ENCODE measurements at regions not wholly inside any gene's neighbourhood (a gene's known extent, or its start where the extent isn't known, plus 50 kb on each side); places are given as distances from the start of the nearest gene placed in this dataset.
"Not testable (repeated sequence)": the region's sequence is repeated elsewhere in the genome, so short reads cannot be mapped to it uniquely, and the experiment has no call there.

DNA sequence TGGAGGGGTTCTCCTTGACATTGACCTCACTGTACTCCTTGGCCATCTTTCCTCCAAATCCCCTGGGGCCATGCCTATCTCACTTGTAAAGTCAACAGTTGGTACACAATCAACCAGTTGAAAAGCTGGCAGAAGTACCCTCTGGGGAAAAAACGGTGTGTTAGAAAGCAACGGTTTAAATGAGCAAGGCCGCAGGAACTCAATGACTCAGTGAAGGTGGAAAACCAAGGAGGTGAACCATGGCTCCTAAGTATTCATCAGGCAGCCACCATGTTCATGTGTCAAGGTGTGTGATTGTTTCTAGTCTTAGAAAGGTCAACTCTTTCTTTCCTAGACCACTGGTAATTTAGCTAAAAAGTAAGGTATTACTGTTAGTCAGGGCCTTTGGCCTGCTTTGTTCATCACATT is 130.9 kb upstream of the SATB1 start:
- H3K36me3 Mint-ChIP-seq (ENCODE audit: insufficient read depth, unreplicated experiment): no peaks in the 10 kb centered on the region
- no peak overlapping the region for H3K4me3 Mint-ChIP-seq (ENCODE audit: unreplicated experiment)
- peaks cover 18% of the 10 kb centered on the region for H3K27me3 Mint-ChIP-seq (ENCODE audit: insufficient read depth, unreplicated experiment)
- H3K4me1 Mint-ChIP-seq (ENCODE audit: insufficient read depth, unreplicated experiment): no peaks in the 10 kb centered on the region
- POLR2A ChIA-PET: no interaction called here
- no peaks in the 10 kb centered on the region for H3K9me3 Mint-ChIP-seq (ENCODE audit: unreplicated experiment)
- no peak overlapping the region for H3K27ac Mint-ChIP-seq (ENCODE audit: low read depth, unreplicated experiment)
- TF ChIP-seq, protein P1, sequence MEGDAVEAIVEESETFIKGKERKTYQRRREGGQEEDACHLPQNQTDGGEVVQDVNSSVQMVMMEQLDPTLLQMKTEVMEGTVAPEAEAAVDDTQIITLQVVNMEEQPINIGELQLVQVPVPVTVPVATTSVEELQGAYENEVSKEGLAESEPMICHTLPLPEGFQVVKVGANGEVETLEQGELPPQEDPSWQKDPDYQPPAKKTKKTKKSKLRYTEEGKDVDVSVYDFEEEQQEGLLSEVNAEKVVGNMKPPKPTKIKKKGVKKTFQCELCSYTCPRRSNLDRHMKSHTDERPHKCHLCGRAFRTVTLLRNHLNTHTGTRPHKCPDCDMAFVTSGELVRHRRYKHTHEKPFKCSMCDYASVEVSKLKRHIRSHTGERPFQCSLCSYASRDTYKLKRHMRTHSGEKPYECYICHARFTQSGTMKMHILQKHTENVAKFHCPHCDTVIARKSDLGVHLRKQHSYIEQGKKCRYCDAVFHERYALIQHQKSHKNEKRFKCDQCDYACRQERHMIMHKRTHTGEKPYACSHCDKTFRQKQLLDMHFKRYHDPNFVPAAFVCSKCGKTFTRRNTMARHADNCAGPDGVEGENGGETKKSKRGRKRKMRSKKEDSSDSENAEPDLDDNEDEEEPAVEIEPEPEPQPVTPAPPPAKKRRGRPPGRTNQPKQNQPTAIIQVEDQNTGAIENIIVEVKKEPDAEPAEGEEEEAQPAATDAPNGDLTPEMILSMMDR (IDR thresholded peaks at IDR 0.05; ENCODE audit: unreplicated experiment): no peak
- intact Hi-C loops (cut with micrococcal nuclease): loop anchor here (5.0 kb wide), 2 partner anchors 291 to 664 kb away; no protein-coding TSS in a partner anchor
- CTCF ChIA-PET: interaction anchor here (1.0 to 2.5 kb wide), 2 partner anchors 202 to 432 kb away, joined by 3 to 8 read pairs; no protein-coding TSS in a partner anchor
- DNase-seq (ENCODE audit: unreplicated experiment): peak; percentile 6
- BruUV-seq (replicated peaks): no TSS peak

GRCh38 chr3:18552579-18553105 is 127.5 kb upstream of the SATB1 start:
- H3K4me1 Mint-ChIP-seq (ENCODE audit: insufficient read depth, unreplicated experiment); intact Hi-C loops (cut with micrococcal nuclease); H3K27ac Mint-ChIP-seq (ENCODE audit: low read depth, unreplicated experiment); H3K27me3 Mint-ChIP-seq (ENCODE audit: insufficient read depth, unreplicated experiment); BruUV-seq (replicated peaks); H3K36me3 Mint-ChIP-seq (ENCODE audit: insufficient read depth, unreplicated experiment); DNase-seq (ENCODE audit: unreplicated experiment); H3K4me3 Mint-ChIP-seq (ENCODE audit: unreplicated experiment); H3K9me3 Mint-ChIP-seq (ENCODE audit: unreplicated experiment): not testable (repeated sequence)
- ChIA-PET POLR2A (interaction anchor here (0.6 kb wide), 1 partner anchor 488 kb away, joined by 3 read pairs; no protein-coding TSS in a partner anchor), CTCF (interaction anchor here (0.7 kb wide), 2 partner anchors 19 to 415 kb away, joined by 3 to 5 read pairs; no protein-coding TSS in a partner anchor)

GRCh38 chr3:18546632-18547031 is 121.5 kb upstream of the SATB1 start:
- TF ChIP-seq, protein P1 (IDR thresholded peaks at IDR 0.05; ENCODE audit: unreplicated experiment): no peak
- no peaks in the 10 kb centered on the region for H3K36me3 Mint-ChIP-seq (ENCODE audit: insufficient read depth, unreplicated experiment)

DNA sequence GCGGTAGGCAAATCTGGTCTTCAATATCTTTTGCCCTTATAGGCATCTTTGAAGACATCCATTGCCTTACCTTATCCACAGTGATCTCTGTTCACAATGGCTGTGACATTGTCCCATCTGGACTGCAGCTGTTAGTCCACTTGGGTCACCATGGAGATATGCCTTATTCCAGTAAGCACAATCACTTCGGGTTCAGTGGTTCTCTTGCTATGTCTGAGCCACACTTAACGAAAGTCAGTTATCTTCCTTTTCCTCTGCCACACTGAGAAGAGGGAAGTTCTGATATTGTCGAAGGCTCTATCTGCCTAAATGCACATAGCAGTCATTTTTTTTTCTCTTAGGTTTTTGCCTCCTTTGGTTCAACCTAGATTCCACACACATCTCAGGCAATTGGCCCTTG is 119.0 kb upstream of the SATB1 start:
- intact Hi-C loops (cut with micrococcal nuclease): no loop called here
- Mint-ChIP-seq H3K36me3 (ENCODE audit: insufficient read depth, unreplicated experiment) (no peaks in the 10 kb centered on the region), H3K9me3 (ENCODE audit: unreplicated experiment) (no peaks in the 10 kb centered on the region), H3K4me1 (ENCODE audit: insufficient read depth, unreplicated experiment) (no peaks in the 10 kb centered on the region), H3K27me3 (ENCODE audit: insufficient read depth, unreplicated experiment) (peaks cover 25% of the 10 kb centered on the region), H3K4me3 (ENCODE audit: unreplicated experiment) (no peak overlapping the region), H3K27ac (ENCODE audit: low read depth, unreplicated experiment) (no peak overlapping the region)
- CTCF ChIA-PET: no interaction called here
- TF ChIP-seq, protein P1 (IDR thresholded peaks at IDR 0.05; ENCODE audit: unreplicated experiment): no peak
- DNase-seq (ENCODE audit: unreplicated experiment): no peak
- BruUV-seq (replicated peaks): no TSS peak
- POLR2A ChIA-PET: interaction anchor here (0.7 kb wide), 1 partner anchor 996 kb away, joined by 3 read pairs; no protein-coding TSS in a partner anchor

More at GRCh38 chr3:18546632-18547031, 121.5 kb upstream of the SATB1 start:
- ChIA-PET CTCF (interaction anchor here (0.8 to 2.4 kb wide), 2 partner anchors 13 to 444 kb away, joined by 3 to 10 read pairs; no protein-coding TSS in a partner anchor), POLR2A (interaction anchor here (1.2 kb wide), 1 partner anchor 38 kb away, joined by 3 read pairs; no protein-coding TSS in a partner anchor)
- no peaks in the 10 kb centered on the region for H3K4me1 Mint-ChIP-seq (ENCODE audit: insufficient read depth, unreplicated experiment)
- no peak overlapping the region for H3K4me3 Mint-ChIP-seq (ENCODE audit: unreplicated experiment)
- intact Hi-C loops (cut with micrococcal nuclease): no loop called here
- BruUV-seq (replicated peaks): no TSS peak
- H3K9me3 Mint-ChIP-seq (ENCODE audit: unreplicated experiment): no peaks in the 10 kb centered on the region
- no peak overlapping the region for H3K27ac Mint-ChIP-seq (ENCODE audit: low read depth, unreplicated experiment)
- peaks cover 15% of the 10 kb centered on the region for H3K27me3 Mint-ChIP-seq (ENCODE audit: insufficient read depth, unreplicated experiment)
- DNase-seq (ENCODE audit: unreplicated experiment): no peak
